ENCODE measurements at regions not wholly inside any gene's neighbourhood (a gene's known extent, or its start where the extent isn't known, plus 50 kb on each side); places are given as distances from the start of the nearest gene placed in this dataset.

DNA sequence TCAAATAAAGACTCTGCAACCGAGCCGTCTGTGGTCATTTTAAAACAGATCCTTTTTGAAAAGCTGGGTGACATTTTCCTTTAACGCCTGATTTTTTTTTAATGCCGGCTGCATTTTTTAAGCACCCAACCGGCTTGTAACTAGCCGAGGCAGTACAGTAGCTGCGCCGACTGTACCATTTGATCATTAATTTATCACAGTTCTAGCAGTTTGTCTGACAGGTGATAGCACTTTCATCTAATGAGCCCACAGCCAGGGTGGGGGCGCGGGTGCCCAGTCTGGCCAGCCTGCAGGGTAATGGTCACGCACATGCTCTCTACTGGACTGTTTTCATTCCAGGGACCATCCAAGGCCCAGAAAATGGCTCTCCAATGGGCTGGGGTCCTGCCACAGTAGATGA is 68.8 kb downstream of the IRX5 start:
- 91 to 96% methylated on average over 9 to 11 of the region's 11 CpGs for whole genome bisulfite sequencing, 2 experiments (ENCODE audit: insufficient coverage in 1 of 2, insufficient read length in 1 of 2)

DNA sequence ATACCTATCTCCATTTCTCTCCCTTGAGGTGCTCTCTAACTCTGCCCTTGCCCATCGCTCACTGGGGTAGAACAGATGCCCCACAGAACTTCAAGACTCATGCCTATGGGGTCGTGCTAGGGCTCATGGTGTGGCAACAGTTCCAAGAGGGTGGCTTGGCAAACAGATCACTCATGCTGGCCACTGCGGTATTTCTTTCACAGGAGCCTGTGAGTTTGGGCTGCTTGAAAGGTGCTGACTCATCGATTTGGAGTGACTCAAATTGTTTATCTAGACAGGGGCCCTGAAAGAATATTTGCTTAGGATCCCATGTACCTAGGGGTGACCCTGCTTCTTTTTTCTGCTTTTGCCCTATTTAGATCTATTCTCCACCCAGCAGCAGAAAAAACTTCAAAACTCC is 69.9 kb downstream of the IRX5 start:
- Mint-ChIP-seq H3K9me3 (no peaks in the 10 kb centered on the region), H3K27me3 (ENCODE audit: insufficient read depth) (no peaks in the 10 kb centered on the region), H3K4me1 (peaks cover 6% of the 10 kb centered on the region), H3K27ac (no peak overlapping the region), H3K36me3 (ENCODE audit: low read depth) (no peaks in the 10 kb centered on the region), H3K4me3 (no peak overlapping the region)
- no peak overlapping the region for H3K27ac ChIP-seq (ENCODE audit: low read depth, low read length)
- DNase-seq, result no peak
- H3K9ac ChIP-seq (ENCODE audit: extremely low read depth, low read length, poor library complexity, severe bottlenecking), result no peak overlapping the region
- no peaks in the 10 kb centered on the region for H3K27me3 ChIP-seq (ENCODE audit: control insufficient read depth, insufficient read depth, low read length, poor library complexity, severe bottlenecking)
- 84 to 86% methylated on average over 4 of the region's 4 CpGs for WGBS, 2 experiments (ENCODE audit: insufficient coverage in 1 of 2, insufficient read length in 1 of 2)
- no peaks in the 10 kb centered on the region for H3K36me3 ChIP-seq (ENCODE audit: control insufficient read depth, insufficient read depth, low read length)
- H3K4me3 ChIP-seq (ENCODE audit: low read length), result no peak overlapping the region
- TF ChIP-seq, protein P1, sequence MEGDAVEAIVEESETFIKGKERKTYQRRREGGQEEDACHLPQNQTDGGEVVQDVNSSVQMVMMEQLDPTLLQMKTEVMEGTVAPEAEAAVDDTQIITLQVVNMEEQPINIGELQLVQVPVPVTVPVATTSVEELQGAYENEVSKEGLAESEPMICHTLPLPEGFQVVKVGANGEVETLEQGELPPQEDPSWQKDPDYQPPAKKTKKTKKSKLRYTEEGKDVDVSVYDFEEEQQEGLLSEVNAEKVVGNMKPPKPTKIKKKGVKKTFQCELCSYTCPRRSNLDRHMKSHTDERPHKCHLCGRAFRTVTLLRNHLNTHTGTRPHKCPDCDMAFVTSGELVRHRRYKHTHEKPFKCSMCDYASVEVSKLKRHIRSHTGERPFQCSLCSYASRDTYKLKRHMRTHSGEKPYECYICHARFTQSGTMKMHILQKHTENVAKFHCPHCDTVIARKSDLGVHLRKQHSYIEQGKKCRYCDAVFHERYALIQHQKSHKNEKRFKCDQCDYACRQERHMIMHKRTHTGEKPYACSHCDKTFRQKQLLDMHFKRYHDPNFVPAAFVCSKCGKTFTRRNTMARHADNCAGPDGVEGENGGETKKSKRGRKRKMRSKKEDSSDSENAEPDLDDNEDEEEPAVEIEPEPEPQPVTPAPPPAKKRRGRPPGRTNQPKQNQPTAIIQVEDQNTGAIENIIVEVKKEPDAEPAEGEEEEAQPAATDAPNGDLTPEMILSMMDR (conservative IDR thresholded peaks at IDR 0.05), result no peak
- no peaks in the 10 kb centered on the region for H3K9me3 ChIP-seq (ENCODE audit: control insufficient read depth, low read length)
- no peaks in the 10 kb centered on the region for H3K4me1 ChIP-seq (ENCODE audit: control insufficient read depth, insufficient read depth, low read length)

More for the DNA sequence above, 68.8 kb downstream of the IRX5 start:
- Histone ChIP-seq H3K4me3 (ENCODE audit: low read length) (no peak overlapping the region), H3K9me3 (ENCODE audit: control insufficient read depth, low read length) (no peaks in the 10 kb centered on the region), H3K4me1 (ENCODE audit: control insufficient read depth, insufficient read depth, low read length) (no peaks in the 10 kb centered on the region), H3K9ac (ENCODE audit: extremely low read depth, low read length, poor library complexity, severe bottlenecking) (no peak overlapping the region), H3K27me3 (ENCODE audit: control insufficient read depth, insufficient read depth, low read length, poor library complexity, severe bottlenecking) (no peaks in the 10 kb centered on the region), H3K27ac (ENCODE audit: low read depth, low read length) (no peak overlapping the region), H3K36me3 (ENCODE audit: control insufficient read depth, insufficient read depth, low read length) (no peaks in the 10 kb centered on the region)
- Mint-ChIP-seq H3K4me3 (no peak overlapping the region), H3K27me3 (ENCODE audit: insufficient read depth) (no peaks in the 10 kb centered on the region), H3K4me1 (peaks cover 6% of the 10 kb centered on the region), H3K36me3 (ENCODE audit: low read depth) (no peaks in the 10 kb centered on the region), H3K9me3 (no peaks in the 10 kb centered on the region), H3K27ac (no peak overlapping the region)
- TF ChIP-seq, protein P1 (conservative IDR thresholded peaks at IDR 0.05), result no peak
- no peak for DNase-seq

DNA sequence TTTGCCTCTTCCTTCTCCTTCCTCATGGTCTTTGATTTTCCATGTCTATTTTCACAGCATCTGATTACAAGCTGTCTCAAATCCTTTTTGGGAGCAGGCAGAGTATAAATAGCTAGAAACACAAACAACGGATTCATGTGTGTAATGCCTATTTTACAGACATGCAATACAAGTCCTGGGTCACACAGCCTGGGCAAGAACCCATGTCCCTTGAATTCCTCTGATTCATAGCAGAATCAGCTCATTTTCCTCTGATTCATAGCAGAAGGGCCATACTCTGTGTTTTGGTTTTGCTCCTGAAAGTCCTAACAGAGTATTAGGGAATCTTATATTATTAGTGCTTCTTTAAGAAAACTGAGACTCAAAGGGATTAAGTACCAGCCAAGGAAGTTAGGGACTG is 71.3 kb downstream of the IRX5 start:
- Mint-ChIP-seq H3K9me3 (no peaks in the 10 kb centered on the region), H3K4me3 (no peak overlapping the region), H3K36me3 (ENCODE audit: low read depth) (no peaks in the 10 kb centered on the region), H3K27ac (no peak overlapping the region), H3K4me1 (peaks cover 6% of the 10 kb centered on the region), H3K27me3 (ENCODE audit: insufficient read depth) (no peaks in the 10 kb centered on the region)
- H3K27me3 ChIP-seq (ENCODE audit: control insufficient read depth, insufficient read depth, low read length, poor library complexity, severe bottlenecking), result no peaks in the 10 kb centered on the region
- no peaks in the 10 kb centered on the region for H3K4me1 ChIP-seq (ENCODE audit: control insufficient read depth, insufficient read depth, low read length)
- no peak for DNase-seq
- WGBS, 2 experiments (ENCODE audit: insufficient coverage in 1 of 2, insufficient read length in 1 of 2), result 75 to 93% methylated on average over 1 of the region's 1 CpG
- H3K9ac ChIP-seq (ENCODE audit: extremely low read depth, low read length, poor library complexity, severe bottlenecking), result no peak overlapping the region
- TF ChIP-seq, protein P1 (conservative IDR thresholded peaks at IDR 0.05), result no peak
- H3K27ac ChIP-seq (ENCODE audit: low read depth, low read length), result no peak overlapping the region
- H3K4me3 ChIP-seq (ENCODE audit: low read length), result no peak overlapping the region
- no peaks in the 10 kb centered on the region for H3K9me3 ChIP-seq (ENCODE audit: control insufficient read depth, low read length)
- no peaks in the 10 kb centered on the region for H3K36me3 ChIP-seq (ENCODE audit: control insufficient read depth, insufficient read depth, low read length)
